CD14-positive monocyte (primary cell): ENCODE measurements at regions not wholly inside any gene's neighbourhood (a gene's known extent, or its start where the extent isn't known, plus 50 kb on each side); places are given as distances from the start of the nearest gene placed in this dataset.

Source experiments
- DNase-seq, 3 donors: peaks; one replicate each; pipeline ENCODE4 v3.0.0-alpha.2; 2011 to 2022
- H2AFZ ChIP-seq: 2 replicates; pipeline ENCODE4 v1.6.0; 2012; ENCODE audit warnings: mild to moderate bottlenecking, low read depth, low read length, inconsistent platforms; ENCODE audit not compliant: insufficient read depth, poor library complexity, severe bottlenecking
- H3K27ac ChIP-seq, 2 donors: 1 replicate in 1 of 2; 2 replicates in 1 of 2; pipeline ENCODE4 v1.5.1; 2012 to 2013; ENCODE audit warnings: low read length in 2 of 2, control low read depth in 1 of 2, inconsistent platforms in 1 of 2, low read depth in 1 of 2, mild to moderate bottlenecking in 1 of 2
- H3K27me3 ChIP-seq, 2 donors: one replicate each; pipeline versions ENCODE4 v1.6.0 to v1.6.1; 2011 to 2013; ENCODE audit warnings: low read length in 2 of 2; ENCODE audit not compliant: control insufficient read depth in 2 of 2, insufficient read depth in 2 of 2
- H3K36me3 ChIP-seq, 2 donors: replicated peaks in 1 of 2; 1 replicate in 1 of 2; 2 replicates in 1 of 2; pipeline versions ENCODE4 v1.5.1 to v1.6.1; 2012 to 2013; ENCODE audit warnings: low read length in 2 of 2, control low read depth in 1 of 2, inconsistent platforms in 1 of 2, mild to moderate bottlenecking in 1 of 2; ENCODE audit not compliant: insufficient read depth in 2 of 2, control insufficient read depth in 1 of 2
- H3K4me1 ChIP-seq, 2 donors: 1 replicate in 1 of 2; 2 replicates in 1 of 2; pipeline versions ENCODE4 v1.5.1 to v1.6.1; 2012 to 2013; ENCODE audit warnings: low read length in 2 of 2, control low read depth in 1 of 2, inconsistent platforms in 1 of 2, mild to moderate bottlenecking in 1 of 2, moderate library complexity in 1 of 2; ENCODE audit not compliant: insufficient read depth in 2 of 2, control insufficient read depth in 1 of 2
- H3K4me2 ChIP-seq: replicated peaks from 2 replicates; pipeline ENCODE3; 2012; ENCODE audit warnings: low read length, moderate library complexity, mild to moderate bottlenecking; ENCODE audit not compliant: poor library complexity, severe bottlenecking; ENCODE audit errors: extremely low read depth
- H3K4me3 ChIP-seq, 3 experiments: fragments of 200-600 bp in 1 of 3; sonication (generic) in 1 of 3; replicated peaks in 1 of 3; 1 replicate in 2 of 3; 2 replicates in 1 of 3; pipeline ENCODE4 v1.5.1; 2011 to 2013; ENCODE audit warnings: low read length in 3 of 3, mild to moderate bottlenecking in 3 of 3, control low read depth in 2 of 3, low read depth in 2 of 3, inconsistent platforms in 1 of 3, moderate library complexity in 1 of 3
- H3K79me2 ChIP-seq: 2 replicates; pipeline ENCODE4 v1.6.0; 2012; ENCODE audit warnings: mild to moderate bottlenecking, control low read depth, inconsistent platforms, low read length, moderate library complexity; ENCODE audit not compliant: insufficient read depth
- H3K9ac ChIP-seq: 2 replicates; pipeline ENCODE4 v1.6.0; 2017; ENCODE audit warnings: low read length, mild to moderate bottlenecking; ENCODE audit not compliant: insufficient read depth, poor library complexity, severe bottlenecking
- H3K9me3 ChIP-seq, 2 donors: replicated peaks in 1 of 2; 1 replicate in 1 of 2; 2 replicates in 1 of 2; pipeline versions ENCODE4 v1.5.1 to v1.6.1; 2012 to 2013; ENCODE audit warnings: low read length in 2 of 2, control low read depth in 1 of 2; ENCODE audit not compliant: control insufficient read depth in 1 of 2, insufficient read depth in 1 of 2
- H4K20me1 ChIP-seq: 2 replicates; pipeline ENCODE4 v1.6.0; 2012; ENCODE audit warnings: mild to moderate bottlenecking, low read length, control low read depth, moderate library complexity; ENCODE audit not compliant: insufficient read depth
- H3K27ac Mint-ChIP-seq, 7 donors: one replicate each; pipeline ENCODE4 v1.8.0; 2020; ENCODE audit warnings: mild to moderate bottlenecking in 7 of 7, mixed read lengths in 7 of 7, moderate library complexity in 6 of 7, inconsistent platforms in 2 of 7
- H3K27me3 Mint-ChIP-seq, 3 donors: one replicate each; pipeline ENCODE4 v1.8.0; 2021 to 2022; ENCODE audit warnings: low read depth in 3 of 3, mild to moderate bottlenecking in 3 of 3, mixed read lengths in 3 of 3, moderate library complexity in 3 of 3, inconsistent platforms in 1 of 3
- H3K36me3 Mint-ChIP-seq, 2 donors: one replicate each; pipeline ENCODE4 v1.8.0; 2020; ENCODE audit warnings: mixed read lengths in 2 of 2, inconsistent platforms in 1 of 2, mild to moderate bottlenecking in 1 of 2
- H3K4me1 Mint-ChIP-seq: one replicate; pipeline ENCODE4 v1.8.0; 2020; ENCODE audit warnings: mild to moderate bottlenecking, mixed read lengths
- H3K4me3 Mint-ChIP-seq, 2 donors: one replicate each; pipeline ENCODE4 v1.8.0; 2020; ENCODE audit warnings: mild to moderate bottlenecking in 2 of 2, mixed read lengths in 2 of 2, moderate library complexity in 1 of 2
- H3K9me3 Mint-ChIP-seq, 7 donors: one replicate each; pipeline ENCODE4 v1.8.0; 2020 to 2022; ENCODE audit warnings: mixed read lengths in 7 of 7, mild to moderate bottlenecking in 6 of 7, moderate library complexity in 6 of 7, inconsistent platforms in 2 of 7
- CTCF ChIP-seq: fragments of 200-600 bp; IDR thresholded peaks from one replicate; pipeline ENCODE4 v1.8.0; 2022; ENCODE audit warnings: antibody characterized with exemption, mild to moderate bottlenecking
- WGBS: methylation state at CpG from one replicate; pipeline ENCODE4 v1.1.5; 2013; ENCODE audit warnings: missing lambda C conversion rate; ENCODE audit not compliant: insufficient coverage; 5-methylcytosine and 5-hydroxymethylcytosine counted together
- intact Hi-C, 2 donors: fragments of 100-400 bp; cut with micrococcal nuclease; formaldehyde crosslinking; loops; one replicate each; pipeline versions ENCODE4 v1.15.0 to v1.15.1; 2023

GRCh38 chr22:47556473-47556872 lies 794.0 kb downstream of the TBC1D22A start:
- Histone ChIP-seq H3K4me1 (no peaks in the 10 kb centered on the region), H3K27ac (no peak overlapping the region), H3K4me3 (no peak overlapping the region), H3K79me2 (no peaks in the 10 kb centered on the region), H3K27me3 (no peaks in the 10 kb centered on the region), H3K36me3 (no peaks in the 10 kb centered on the region), H4K20me1 (no peaks in the 10 kb centered on the region), H3K9ac (no peak overlapping the region), H3K9me3 (no peaks in the 10 kb centered on the region), H2AFZ (no peak overlapping the region), H3K4me2 (no peak overlapping the region)
- H3K36me3 Mint-ChIP-seq, result no peaks in the 10 kb centered on the region
- no peaks in the 10 kb centered on the region for H3K4me1 Mint-ChIP-seq
- peaks cover 0 to 4% (median 2%) of the 10 kb centered on the region in 3 donors for H3K27me3 Mint-ChIP-seq
- H3K27ac Mint-ChIP-seq, result no peak overlapping the region
- no peak for DNase-seq
- peaks cover 0 to 7% (median 4%) of the 10 kb centered on the region in 7 donors for H3K9me3 Mint-ChIP-seq
- WGBS, result 80% methylated on average over 2 of the region's 8 CpGs
- intact Hi-C loops, result no loop called here
- no peak for TF ChIP-seq CTCF
- H3K4me3 Mint-ChIP-seq, result no peak overlapping the region

- no peak overlapping the region for H3K4me3 Mint-ChIP-seq
- WGBS, result 89% methylated on average over 5 of the region's 7 CpGs
Measured at GRCh38 chr22:47553436-47553835, 791.0 kb downstream of the TBC1D22A start.

More at GRCh38 chr22:47553436-47553835, 791.0 kb downstream of the TBC1D22A start:
- Histone ChIP-seq H3K4me1 (no peaks in the 10 kb centered on the region), H3K27ac (no peak overlapping the region), H2AFZ (no peak overlapping the region), H3K79me2 (no peaks in the 10 kb centered on the region), H4K20me1 (no peaks in the 10 kb centered on the region), H3K4me2 (no peak overlapping the region), H3K9me3 (no peaks in the 10 kb centered on the region), H3K4me3 (no peak overlapping the region), H3K9ac (no peak overlapping the region), H3K27me3 (no peaks in the 10 kb centered on the region), H3K36me3 (no peaks in the 10 kb centered on the region)
- peaks cover 0 to 6% (median 1%) of the 10 kb centered on the region in 3 donors for H3K27me3 Mint-ChIP-seq
- TF ChIP-seq CTCF, result no peak
- no peak overlapping the region for H3K27ac Mint-ChIP-seq
- H3K4me1 Mint-ChIP-seq, result no peaks in the 10 kb centered on the region
- intact Hi-C loops, result no loop called here
- no peak for DNase-seq
- H3K9me3 Mint-ChIP-seq, result peaks cover 0 to 7% (median 3%) of the 10 kb centered on the region in 7 donors
- no peaks in the 10 kb centered on the region for H3K36me3 Mint-ChIP-seq
